ENCODE measurements at regions not wholly inside any gene's neighbourhood (a gene's known extent, or its start where the extent isn't known, plus 50 kb on each side); places are given as distances from the start of the nearest gene placed in this dataset.
"Not testable (repeated sequence)": the region's sequence is repeated elsewhere in the genome, so short reads cannot be mapped to it uniquely, and the experiment has no call there.

DNA sequence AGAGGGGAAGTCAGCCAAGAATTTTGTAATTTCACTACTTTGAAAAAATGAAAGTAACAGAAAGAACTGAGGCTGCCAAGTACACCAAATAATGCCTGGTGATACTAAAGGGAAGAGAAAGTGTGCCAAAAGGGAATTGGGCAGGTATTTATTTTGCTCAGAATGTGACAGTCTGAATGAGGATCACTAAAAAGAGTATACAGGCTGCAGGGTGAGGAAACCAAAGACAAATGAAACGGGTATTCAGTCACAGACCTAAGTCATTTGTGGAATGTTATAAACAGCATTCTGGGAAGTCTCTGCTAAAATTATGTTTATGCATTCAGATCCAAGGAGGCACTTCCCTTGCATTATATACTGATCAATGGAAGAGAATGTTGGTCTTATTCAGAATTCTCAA is 418.6 kb upstream of the SLC39A10 start:
- 27 to 72% (median 50%) methylated on average over 1 of the region's 1 CpG for WGBS, 5 donors
- Histone ChIP-seq H3K4me1 (no peaks in the 10 kb centered on the region), H3K27me3 (replicated peaks in 1 of 7) (no peaks in the 10 kb centered on the region), H3K9me3 (peaks cover 0 to 2% (median under 1%) of the 10 kb centered on the region in 8 donors), H3K36me3 (no peaks in the 10 kb centered on the region), H3K27ac (no peak overlapping the region), H3K4me3 (no peak overlapping the region)
- no peak for TF ChIP-seq POLR2AphosphoS5 (IDR thresholded peaks at IDR 0.05)
- no peak for TF ChIP-seq POLR2A (IDR thresholded peaks at IDR 0.05)
- TF ChIP-seq, protein P1, sequence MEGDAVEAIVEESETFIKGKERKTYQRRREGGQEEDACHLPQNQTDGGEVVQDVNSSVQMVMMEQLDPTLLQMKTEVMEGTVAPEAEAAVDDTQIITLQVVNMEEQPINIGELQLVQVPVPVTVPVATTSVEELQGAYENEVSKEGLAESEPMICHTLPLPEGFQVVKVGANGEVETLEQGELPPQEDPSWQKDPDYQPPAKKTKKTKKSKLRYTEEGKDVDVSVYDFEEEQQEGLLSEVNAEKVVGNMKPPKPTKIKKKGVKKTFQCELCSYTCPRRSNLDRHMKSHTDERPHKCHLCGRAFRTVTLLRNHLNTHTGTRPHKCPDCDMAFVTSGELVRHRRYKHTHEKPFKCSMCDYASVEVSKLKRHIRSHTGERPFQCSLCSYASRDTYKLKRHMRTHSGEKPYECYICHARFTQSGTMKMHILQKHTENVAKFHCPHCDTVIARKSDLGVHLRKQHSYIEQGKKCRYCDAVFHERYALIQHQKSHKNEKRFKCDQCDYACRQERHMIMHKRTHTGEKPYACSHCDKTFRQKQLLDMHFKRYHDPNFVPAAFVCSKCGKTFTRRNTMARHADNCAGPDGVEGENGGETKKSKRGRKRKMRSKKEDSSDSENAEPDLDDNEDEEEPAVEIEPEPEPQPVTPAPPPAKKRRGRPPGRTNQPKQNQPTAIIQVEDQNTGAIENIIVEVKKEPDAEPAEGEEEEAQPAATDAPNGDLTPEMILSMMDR (IDR thresholded peaks at IDR 0.05 in 8 of 11, conservative IDR thresholded peaks at IDR 0.05 in 3 of 11), result no peak
- intact Hi-C loops (cut with DNase I; ENCODE audit: low total_unique reads), result no loop called here
- no peak for DNase-seq

DNA sequence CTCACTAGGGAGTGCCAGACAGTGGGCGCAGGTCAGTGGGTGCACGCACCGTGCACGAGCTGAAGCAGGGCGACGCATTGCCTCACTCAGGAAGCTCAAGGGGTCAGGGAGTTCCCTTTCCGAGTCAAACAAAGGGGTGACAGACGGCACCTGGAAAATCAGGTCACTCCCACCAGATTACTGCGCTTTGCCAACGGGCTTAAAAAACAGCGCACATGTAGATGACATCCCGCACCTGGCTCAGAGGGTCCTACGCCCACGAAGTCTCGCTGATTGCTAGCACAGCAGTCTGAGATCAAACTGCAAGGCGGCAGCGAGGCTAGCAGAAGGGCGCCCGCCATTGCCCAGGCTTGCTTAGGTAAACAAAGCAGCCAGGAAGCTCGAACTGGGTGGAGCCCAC is 428.5 kb upstream of the SLC39A10 start:
- intact Hi-C loops (cut with DNase I; ENCODE audit: low total_unique reads); H3K4me3 ChIP-seq; H3K4me1 ChIP-seq; H3K27me3 ChIP-seq (replicated peaks in 1 of 7); H3K9me3 ChIP-seq; DNase-seq; H3K36me3 ChIP-seq; H3K27ac ChIP-seq: not testable (repeated sequence)
- WGBS, 5 donors, result 94 to 96% (median 95%) methylated on average over 15 to 20 of the region's 20 CpGs

DNA sequence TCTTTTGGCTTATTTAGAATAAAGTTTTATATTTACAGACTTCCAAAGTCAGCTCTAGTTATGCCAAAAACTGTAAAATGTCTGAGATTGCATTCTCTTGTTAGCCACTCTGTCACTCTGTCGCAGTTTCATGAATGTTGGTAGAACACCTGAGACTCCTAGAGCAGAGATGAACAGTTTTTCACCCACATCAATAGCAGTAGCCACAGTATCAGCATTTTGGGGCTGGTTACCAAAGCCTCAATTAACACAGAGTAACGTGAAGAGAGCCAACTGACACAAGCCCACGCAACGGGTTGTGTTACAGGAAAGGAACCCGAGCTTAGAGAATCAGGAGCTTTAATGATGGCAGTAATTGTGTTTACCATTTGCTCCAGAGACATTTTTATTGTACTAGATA is 443.0 kb upstream of the SLC39A10 start:
- Histone ChIP-seq H3K9me3 (no peaks in the 10 kb centered on the region), H3K4me1 (no peaks in the 10 kb centered on the region), H3K27ac (no peak overlapping the region), H3K4me3 (no peak overlapping the region), H3K36me3 (no peaks in the 10 kb centered on the region), H3K27me3 (replicated peaks in 1 of 7) (no peaks in the 10 kb centered on the region)
- DNase-seq, result no peak
- no peak for TF ChIP-seq POLR2AphosphoS5 (IDR thresholded peaks at IDR 0.05)
- TF ChIP-seq, protein P1 (IDR thresholded peaks at IDR 0.05 in 8 of 11, conservative IDR thresholded peaks at IDR 0.05 in 3 of 11), result no peak
- no peak for TF ChIP-seq POLR2A (IDR thresholded peaks at IDR 0.05)
- WGBS, 5 donors, result 71 to 86% (median 80%) methylated on average over 5 of the region's 5 CpGs
- intact Hi-C loops (cut with DNase I; ENCODE audit: low total_unique reads), result no loop called here

DNA sequence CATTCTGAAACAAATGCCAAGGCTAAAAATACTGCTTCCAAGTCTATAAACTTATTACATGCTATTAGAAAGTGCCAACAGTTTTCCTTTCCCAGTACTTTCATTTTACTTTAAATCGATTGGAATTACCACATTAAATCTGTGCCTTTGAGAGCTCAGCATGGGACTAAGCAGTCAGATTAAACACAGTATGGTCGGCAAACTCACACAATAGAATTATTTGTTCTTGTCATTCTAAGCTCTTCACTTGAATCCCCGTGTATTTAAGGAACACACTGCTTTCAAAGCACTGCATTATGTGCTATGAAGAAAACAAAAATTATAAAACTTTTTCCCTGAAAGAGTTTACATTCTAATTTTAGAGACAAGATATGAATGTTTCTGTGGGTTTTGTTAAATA is 444.4 kb upstream of the SLC39A10 start:
- Histone ChIP-seq H3K9me3 (no peaks in the 10 kb centered on the region), H3K27me3 (replicated peaks in 1 of 7) (no peaks in the 10 kb centered on the region), H3K4me3 (no peak overlapping the region), H3K36me3 (no peaks in the 10 kb centered on the region), H3K27ac (no peak overlapping the region), H3K4me1 (no peaks in the 10 kb centered on the region)
- TF ChIP-seq POLR2A (IDR thresholded peaks at IDR 0.05) (no peak), POLR2AphosphoS5 (IDR thresholded peaks at IDR 0.05) (no peak)
- TF ChIP-seq, protein P1 (IDR thresholded peaks at IDR 0.05 in 8 of 11, conservative IDR thresholded peaks at IDR 0.05 in 3 of 11), result no peak
- 63 to 79% (median 68%) methylated on average over 3 of the region's 3 CpGs for WGBS, 5 donors
- no peak for DNase-seq
- intact Hi-C loops (cut with DNase I; ENCODE audit: low total_unique reads), result no loop called here

DNA sequence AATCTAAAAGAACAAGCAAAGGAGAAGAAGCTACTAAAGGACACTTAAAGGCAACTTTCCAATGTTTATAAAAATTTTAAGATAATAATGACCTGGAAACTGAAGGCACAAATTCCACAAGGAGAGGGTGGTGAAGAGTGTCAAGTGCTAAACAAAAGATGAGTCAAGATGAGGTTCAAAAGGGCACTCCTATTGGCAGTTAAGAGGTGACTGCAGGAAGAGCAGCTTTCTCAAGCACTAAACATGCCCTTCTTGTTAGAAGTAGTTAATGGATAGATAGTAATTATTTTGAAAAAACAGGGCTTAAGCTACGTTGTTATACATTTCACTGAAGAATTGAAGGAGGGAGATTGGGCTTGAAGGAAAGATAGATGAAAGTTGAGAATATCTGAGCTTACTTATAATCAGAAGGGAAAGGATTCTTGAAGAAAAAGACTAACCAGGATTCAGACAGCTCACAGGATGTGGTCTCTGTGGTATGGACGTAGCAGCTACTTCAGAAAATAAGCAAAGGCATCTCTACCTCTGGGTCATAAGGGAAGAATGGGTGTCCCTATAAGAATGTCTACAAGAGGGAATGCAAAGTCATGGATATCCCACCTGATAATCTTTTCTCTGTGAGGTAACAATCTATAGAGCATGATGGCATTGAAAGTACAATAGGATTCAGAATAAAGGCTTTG is 454.7 kb upstream of the SLC39A10 start:
- Histone ChIP-seq H3K4me3 (no peak overlapping the region), H3K27ac (no peak overlapping the region), H3K36me3 (no peaks in the 10 kb centered on the region), H3K9me3 (no peaks in the 10 kb centered on the region), H3K27me3 (replicated peaks in 1 of 7) (no peaks in the 10 kb centered on the region), H3K4me1 (no peaks in the 10 kb centered on the region)
- intact Hi-C loops (cut with DNase I; ENCODE audit: low total_unique reads), result no loop called here
- no peak for DNase-seq
- TF ChIP-seq POLR2AphosphoS5 (IDR thresholded peaks at IDR 0.05) (no peak), POLR2A (IDR thresholded peaks at IDR 0.05) (no peak)
- TF ChIP-seq, protein P1 (IDR thresholded peaks at IDR 0.05 in 8 of 11, conservative IDR thresholded peaks at IDR 0.05 in 3 of 11), result no peak
- 25 to 45% (median 35%) methylated on average over 2 of the region's 2 CpGs for WGBS, 5 donors

All from spleen (tissue), 11 donors.